ACHN (cell line): ENCODE measurements at regions not wholly inside any gene's neighbourhood (a gene's known extent, or its start where the extent isn't known, plus 50 kb on each side); places are given as distances from the start of the nearest gene placed in this dataset.
"Not testable (repeated sequence)": the region's sequence is repeated elsewhere in the genome, so short reads cannot be mapped to it uniquely, and the experiment has no call there.

ENCODE experiments used
- DNase-seq: peaks from one replicate; pipeline ENCODE4 v3.0.0-alpha.2; 2015
- in situ Hi-C: cut with HindIII; loops from 2 replicates; pipeline ENCODE4 v1.10.0; 2017; ENCODE audit warnings: low sequenced_read_pairs, low pct_ligation_motif_present, low pct_unique_long_range_greater_than_20kb

DNA sequence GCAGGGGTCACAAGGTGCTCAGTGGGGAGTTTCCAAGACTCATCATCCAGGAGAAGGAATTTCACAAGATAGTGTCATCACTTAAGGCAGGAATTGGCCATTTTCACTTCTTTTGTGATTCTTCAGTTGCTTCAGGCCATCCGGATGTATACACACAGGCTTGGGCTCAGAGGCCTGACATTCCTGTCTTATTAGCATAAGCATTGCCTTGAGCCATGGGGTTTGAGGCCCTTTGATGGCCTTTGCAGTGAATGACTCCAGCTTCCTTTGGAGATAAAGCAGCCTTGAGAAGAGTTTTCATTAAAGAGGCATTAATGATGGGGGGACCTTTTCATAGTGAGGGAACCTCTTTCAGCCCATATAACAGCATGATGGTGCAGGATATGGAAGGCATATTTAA is 366.0 kb upstream of the CNTNAP5 start:
- in situ Hi-C loops: no loop called here
- DNase-seq: no peak

DNA sequence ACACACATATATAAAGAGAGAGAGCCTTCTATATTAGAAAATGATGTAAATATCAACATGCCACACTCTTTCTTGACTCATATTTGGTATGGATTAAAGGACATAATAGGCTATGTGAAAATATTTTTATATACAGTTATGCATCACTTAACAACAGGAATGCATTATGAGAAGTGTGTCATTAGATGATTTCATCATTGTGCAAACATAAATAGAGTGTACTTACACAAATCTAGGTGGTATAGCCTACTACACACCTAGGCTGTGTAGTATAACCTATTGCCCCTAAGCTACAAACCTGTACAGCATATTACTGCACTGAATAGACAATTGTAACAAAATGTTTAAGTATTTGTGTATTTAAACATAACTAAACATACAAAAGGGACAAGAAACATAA is 354.8 kb upstream of the CNTNAP5 start:
- no peak for DNase-seq

DNA sequence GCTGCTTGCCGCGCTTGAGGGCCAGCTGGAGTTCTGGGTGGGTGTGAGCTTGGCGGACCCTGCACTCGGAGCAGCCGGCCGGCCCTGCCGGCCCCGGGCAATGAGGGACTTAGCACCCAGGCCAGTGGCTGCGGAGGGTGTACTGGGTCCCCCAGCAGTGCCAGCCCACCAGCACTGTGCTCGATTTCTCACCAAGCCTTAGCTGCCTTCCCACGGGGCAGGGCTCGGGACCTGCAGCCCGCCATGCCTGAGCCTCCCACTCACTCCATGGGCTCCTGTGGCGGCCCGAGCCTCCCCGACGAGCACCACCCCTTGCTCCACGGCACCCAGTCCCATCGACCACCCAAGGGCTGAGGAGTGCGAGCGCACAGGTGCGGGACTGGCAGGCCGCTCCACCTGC is 341.3 kb upstream of the CNTNAP5 start:
- DNase-seq: not testable (repeated sequence)

More for the DNA sequence above, 354.8 kb upstream of the CNTNAP5 start:
- in situ Hi-C loops: no loop called here

DNA sequence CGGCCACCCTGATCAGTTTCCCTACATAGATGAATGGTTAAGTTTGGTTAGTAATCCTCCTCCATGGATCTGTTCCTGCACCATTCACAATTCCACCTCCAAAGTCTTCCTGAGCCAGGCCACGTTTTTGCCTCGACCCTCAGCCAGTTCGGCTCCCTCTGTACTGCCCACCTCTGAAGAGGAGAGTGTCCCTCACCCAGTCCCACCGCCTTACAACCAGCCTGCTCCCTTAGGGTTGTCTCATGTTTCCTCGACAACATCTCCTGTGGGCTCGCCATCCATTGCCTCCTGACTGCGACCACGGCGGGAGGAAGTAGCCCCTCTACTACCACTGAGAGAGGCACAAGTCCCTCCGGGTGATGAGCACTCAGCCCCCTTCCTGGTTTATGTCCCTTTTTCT is 338.0 kb upstream of the CNTNAP5 start:
- no peak for DNase-seq
- in situ Hi-C loops: no loop called here

More for the DNA sequence above, 341.3 kb upstream of the CNTNAP5 start:
- in situ Hi-C loops: not testable (repeated sequence)

DNA sequence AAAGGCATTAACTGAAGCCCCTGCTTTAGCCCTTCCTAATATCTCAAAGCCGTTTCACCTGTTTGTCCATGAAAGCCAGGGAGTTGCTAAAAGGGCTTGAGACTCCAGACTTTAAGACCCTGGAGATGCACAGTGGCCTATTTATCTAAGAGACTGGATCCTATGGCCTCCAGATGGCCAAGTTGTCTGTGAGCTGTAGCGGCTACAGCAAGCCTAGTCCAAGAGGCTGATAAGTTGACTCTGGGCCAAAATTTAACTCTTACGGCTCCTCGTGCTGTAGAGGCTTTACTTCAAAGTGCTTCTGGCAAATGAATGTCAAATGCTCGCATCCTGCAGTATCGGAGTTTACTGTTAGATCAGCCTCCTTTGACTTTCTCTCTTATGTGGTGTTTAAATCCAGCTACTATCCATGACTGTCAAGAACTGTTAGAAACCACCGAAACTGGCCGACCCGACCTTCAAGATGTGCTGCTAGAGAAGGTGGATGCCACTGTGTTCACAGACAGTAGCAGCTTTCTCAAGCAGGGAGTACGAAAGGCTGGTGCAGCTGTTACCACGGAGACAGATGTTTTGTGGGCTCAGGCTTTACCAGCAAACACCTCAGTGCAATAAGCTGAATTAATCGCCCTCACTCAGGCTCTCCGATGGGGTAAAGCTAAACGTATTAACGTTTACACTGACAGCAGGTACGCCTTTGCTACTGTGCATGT is 336.7 kb upstream of the CNTNAP5 start:
- no peak for DNase-seq
- in situ Hi-C loops: no loop called here

DNA sequence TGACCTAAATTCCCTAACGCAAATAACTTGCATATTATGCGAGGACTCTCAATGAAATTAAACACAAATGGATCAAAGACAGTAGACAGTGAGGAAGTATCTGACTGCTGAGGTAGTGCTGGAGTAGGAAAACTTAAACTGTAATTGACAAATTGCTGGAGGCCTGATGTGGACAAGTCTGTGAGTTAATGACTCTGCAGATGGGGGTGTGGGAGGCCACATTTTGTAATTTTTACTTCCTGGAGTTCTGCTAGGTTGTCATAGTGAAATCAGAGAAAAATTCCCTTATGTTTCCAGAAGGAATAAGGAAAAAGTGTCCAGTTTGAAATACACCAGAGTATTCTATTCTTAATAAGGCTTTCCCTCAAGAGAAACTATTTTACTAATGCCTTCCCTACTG is 333.0 kb upstream of the CNTNAP5 start:
- DNase-seq: no peak
- in situ Hi-C loops: no loop called here

DNA sequence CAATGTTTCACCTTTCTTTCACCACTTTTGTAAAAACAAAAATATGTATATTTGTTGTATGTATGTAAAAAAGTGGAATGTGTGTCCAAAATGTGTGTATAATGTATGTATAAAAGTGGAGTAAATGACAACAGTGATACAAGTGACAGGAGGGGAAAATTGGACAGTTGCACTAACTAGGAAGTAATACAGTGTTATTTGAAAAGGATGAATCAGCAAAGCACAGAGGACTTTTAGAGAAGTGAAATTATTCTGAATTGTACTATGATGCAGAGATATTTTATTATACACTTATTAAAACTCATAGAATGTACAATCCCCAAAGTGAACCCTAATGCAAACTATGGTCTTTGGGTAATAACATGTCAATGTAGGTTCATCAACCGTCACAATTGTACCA is 331.3 kb upstream of the CNTNAP5 start:
- in situ Hi-C loops: no loop called here
- no peak for DNase-seq

DNA sequence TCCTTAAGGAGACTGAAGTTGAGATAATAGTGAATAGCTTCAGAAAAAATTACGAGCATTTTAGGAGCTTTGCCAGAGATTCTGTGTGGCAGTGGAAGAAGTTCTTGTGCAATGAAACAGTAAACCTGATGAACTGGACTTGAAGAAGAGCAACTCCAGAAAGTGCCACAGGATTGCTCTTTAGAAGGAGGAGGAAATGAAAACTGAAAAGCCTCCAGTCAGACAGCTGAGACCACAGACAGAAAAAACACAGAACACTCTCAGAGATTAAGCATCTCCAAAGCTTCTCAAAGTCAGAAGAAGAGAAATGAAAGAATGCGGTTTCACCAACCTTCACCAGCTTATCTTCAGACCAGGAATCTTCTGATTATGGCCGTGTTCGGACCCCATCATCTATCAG is 329.7 kb upstream of the CNTNAP5 start:
- no peak for DNase-seq
- in situ Hi-C loops: no loop called here

DNA sequence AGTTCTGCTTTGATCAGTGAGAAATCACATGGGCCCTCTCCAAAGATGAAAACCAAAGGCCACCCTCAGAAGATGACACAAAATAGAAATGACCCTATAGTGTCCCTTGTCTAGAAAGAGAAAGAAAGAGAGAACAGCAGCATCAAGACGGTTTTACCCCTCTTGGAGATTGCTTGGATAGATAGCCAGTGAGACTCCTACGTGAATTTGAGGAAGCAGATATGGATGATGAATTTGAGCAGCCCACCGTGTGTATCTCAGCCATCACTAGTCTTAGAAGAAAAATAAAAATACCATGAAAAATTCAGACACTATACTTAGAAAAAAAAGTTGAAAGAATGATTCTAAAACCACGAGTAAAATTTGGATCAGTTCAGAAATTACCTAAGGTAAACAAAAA is 329.1 kb upstream of the CNTNAP5 start:
- no peak for DNase-seq
- in situ Hi-C loops: no loop called here

DNA sequence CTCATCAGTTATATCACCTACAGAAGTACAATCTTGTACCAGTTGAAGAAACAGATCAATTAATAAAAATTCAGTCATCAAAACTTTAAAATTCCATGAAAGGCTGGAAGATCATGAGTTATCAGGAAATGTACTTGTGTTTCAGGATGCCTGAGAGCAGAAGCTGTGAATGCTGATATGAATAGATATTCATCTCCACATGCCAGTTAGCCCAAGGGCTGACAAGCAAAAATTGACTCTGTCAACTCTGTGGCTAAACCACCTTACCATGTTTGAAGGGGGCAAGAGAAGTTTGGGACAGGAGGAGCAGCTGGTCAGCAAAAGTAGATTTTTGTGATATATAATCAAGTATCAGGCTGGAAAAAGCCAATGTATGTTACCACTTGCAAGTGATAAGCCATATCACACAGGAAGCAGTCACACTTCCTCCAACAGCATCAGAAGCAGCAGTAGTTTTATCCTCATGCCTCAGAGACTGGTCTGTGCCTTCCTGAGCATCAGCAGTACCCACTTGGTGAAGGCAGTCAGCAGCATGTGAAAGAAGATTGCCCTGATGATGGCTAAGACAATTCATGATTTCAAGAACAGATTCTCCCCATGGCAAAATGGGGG is 328.2 kb upstream of the CNTNAP5 start:
- no peak for DNase-seq
- in situ Hi-C loops: no loop called here

DNA sequence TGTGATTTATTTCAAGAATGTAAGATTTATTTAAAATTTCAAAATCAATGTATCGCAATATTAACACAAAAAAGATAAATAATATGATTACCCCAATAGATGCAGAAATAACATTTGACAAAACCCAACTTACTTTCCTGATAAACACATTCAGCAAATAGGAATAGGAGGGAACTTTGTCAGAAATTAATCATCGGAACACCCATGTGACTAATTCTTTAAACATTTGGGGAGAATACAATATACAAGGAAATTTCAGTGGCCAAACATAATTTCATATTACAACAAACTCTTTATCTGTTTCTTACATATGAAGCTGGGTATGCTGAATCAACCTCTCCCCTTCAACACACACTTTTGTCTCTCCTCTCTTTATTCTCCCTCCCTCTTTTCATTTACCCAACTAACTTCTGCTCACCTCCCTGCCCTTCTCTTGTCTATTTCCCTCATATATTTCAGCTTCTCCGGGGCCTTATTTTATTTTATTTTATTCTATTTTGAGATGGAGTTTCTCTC is 309.6 kb upstream of the CNTNAP5 start:
- no peak for DNase-seq
- in situ Hi-C loops: no loop called here

DNA sequence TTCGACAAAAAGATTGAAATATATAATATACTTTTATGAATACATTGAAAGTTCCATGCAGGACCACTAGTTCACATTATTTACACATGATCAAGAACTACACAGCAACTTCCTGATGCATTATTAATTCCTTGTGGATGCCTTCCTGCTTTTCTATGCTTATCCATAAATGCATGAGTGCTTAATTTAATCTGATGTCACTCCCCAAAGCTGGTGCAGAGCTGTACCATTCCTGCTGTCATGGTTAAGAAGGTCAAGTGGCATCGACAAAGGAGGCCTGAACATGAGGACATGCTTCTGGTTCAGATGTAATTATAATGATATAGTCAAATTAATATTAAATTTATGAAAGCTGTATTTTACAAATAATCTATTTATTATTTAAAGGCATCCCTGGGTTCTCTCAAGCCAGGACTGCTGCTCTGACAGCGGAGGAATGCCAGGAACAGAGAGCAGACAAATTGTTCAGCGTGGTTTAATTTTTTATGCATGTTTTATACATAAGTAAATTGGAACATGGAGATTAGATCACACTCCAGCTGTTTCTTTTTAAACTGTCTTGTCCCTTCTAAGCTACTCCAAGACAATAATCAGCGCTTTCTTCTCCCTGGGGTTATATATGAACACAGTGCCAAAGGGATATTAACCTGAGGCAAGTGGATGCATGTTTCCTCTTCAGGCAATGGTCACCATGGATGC is 307.3 kb upstream of the CNTNAP5 start:
- DNase-seq: no peak
- in situ Hi-C loops: no loop called here

DNA sequence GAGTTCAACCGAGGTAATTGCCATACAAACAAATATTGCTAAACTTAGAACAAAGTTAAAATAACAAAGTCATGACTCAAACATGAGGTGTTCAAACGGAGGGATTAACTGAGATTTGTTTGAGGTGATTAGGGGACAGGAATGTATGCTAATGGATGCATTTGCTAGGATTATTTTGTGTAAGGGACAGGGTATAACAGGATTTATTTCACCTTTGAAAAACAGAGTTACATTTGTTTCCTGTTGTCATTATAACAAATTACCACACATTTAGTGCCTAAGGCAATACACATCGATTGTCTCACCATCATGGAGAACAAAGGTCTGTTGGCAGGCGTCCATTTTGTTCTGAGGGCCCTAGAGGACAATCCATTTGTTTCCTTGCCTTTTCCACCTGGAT is 304.3 kb upstream of the CNTNAP5 start:
- no peak for DNase-seq
- in situ Hi-C loops: no loop called here

DNA sequence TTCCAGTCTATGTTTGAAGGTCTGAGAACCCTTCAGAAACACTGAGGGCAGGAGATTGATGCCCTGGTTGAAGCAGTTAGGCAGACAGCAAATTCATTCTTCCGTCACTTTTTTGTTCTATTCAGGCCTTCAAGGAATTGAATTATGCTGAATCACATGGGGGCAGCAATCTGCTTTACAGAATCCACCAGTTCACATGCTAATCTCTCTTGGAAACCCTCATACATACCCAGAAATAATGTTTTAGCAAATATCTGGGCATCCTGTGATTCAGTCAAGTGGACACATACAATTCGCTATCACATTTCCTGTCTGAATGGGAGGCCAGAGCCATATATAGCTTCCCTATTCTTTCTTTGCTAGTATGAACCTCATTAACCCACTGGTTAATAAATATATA is 301.4 kb upstream of the CNTNAP5 start:
- DNase-seq: no peak

DNA sequence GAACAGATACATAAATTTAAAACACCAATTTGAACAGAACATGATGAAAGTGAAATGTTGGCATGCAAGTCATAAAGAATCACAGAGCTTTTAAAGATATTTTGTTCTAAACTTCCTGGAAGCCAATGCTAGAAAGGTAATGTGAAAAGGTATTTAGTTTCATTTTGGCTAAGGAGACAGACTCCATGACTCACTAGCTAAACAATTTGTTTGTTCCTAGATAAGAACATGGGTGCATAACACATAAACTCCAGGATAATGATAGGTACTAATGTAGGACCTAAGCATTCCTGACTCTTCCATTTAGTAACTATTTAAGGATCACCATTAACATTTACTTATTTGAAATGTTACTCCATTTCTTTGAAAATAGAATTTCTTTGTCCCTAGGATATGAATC is 292.5 kb upstream of the CNTNAP5 start:
- in situ Hi-C loops: no loop called here
- no peak for DNase-seq

More for the DNA sequence above, 301.4 kb upstream of the CNTNAP5 start:
- in situ Hi-C loops: no loop called here

DNA sequence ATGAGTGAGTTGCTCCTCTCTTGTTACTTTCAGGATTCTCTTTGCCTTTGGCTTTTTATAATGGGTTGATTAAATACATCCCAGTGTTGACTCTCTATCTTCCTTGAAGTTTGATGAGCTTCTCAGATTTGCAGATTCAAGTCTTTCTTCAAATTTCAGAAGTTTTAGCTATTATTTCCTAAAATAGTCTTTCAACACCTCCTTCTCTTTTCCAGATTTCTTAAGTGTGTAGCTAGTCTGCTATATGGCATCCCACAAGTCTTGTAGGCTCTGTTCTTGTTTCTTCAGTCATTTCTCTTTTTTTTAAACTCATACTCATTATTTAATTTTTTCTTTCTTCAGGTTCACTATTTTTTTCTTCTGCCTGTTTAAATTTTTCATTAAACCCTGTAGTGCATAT is 287.7 kb upstream of the CNTNAP5 start:
- in situ Hi-C loops: no loop called here
- DNase-seq: no peak

DNA sequence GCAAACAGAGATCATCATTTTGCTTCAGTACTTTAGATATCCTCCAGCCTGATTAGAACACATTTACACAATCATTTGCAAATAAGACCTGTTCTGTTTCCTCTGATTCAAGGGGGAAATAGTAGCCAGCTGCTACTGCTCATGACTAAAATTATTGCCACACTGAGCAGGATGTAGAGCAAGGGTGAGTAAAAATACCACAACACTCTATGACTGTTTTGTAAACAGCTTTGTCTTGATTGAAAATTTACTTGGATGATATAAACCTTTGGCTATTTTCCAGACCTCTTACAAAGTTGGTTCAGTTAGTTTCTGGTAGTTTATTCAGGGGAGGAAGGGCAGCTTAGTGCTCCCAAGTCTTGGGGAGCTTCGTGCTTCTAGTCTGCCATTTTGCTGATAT is 286.4 kb upstream of the CNTNAP5 start:
- in situ Hi-C loops: no loop called here
- DNase-seq: no peak

DNA sequence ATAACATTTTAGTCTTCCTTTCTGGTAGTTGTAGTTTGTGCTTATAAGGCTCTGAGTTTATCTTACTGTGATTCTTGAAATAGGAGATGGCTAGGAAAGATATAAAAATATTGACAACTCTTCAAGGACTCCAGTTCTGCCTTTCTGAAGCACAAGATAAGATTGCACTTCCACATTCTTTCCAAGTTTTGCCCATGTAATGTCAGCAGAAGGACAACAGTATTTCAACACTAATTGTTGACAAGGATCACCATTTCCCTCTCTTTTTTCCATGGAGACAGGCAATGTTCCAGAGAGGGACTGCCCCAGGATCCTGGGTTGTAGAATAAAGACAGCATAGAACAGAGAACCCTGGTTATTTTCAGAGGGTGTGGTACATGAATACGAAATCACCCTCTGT is 279.1 kb upstream of the CNTNAP5 start:
- DNase-seq: no peak
- in situ Hi-C loops: no loop called here

DNA sequence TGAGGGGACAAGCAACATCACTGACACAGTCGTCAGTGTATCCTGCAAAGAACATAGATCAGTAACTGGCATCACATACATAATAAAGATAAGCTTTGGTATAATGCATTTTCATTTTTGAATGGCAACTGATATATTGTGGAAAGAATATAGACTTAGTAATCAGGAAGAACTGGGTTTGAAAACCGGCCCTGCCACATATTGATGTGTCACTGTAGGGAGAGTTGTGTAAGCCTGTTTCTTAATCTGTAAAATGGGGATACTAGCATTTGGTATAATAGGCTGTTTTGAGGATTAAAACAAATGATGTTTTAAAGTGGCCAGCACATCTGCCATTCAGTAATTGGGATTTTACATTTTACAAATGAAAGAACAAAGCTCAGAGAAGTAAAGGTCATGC is 277.8 kb upstream of the CNTNAP5 start:
- DNase-seq: no peak
- in situ Hi-C loops: no loop called here

DNA sequence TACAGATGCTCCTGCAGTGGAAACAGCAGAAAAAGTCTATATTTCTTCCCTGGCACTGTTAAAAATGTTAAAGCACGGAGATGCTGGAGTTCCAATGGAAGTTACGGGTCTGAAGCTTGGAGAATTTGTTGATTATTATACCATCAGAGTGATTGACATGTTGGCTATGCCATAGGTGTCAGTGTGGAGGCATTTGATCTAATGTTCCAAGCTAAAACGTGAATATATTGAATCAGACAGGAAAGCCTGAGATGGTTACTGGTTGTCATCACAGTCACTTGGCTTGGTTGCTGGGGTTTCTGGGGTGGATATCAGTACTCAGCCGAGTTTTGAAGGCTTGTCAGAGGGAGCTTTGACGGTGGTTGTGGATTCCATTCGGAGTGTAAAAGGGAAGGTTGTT is 262.9 kb upstream of the CNTNAP5 start:
- in situ Hi-C loops: no loop called here
- DNase-seq: no peak
